Gastrocnemius medialis (tissue), 4 donors: ENCODE measurements at regions not wholly inside any gene's neighbourhood (a gene's known extent, or its start where the extent isn't known, plus 50 kb on each side); places are given as distances from the start of the nearest gene placed in this dataset.

Experiments
- ATAC-seq, 2 donors: fragments of 150-250 bp; one replicate each; pipeline ENCODE4 v1.9.1; 2016
- DNase-seq, 2 donors: peaks; one replicate each; pipeline ENCODE4 v3.0.0-alpha.2; 2019
- H3K27ac ChIP-seq, 4 donors: fragments of 200-600 bp; sonication (generic); 1 replicate in 1 of 4; 2 replicates in 3 of 4; pipeline ENCODE4 v1.5.1; 2016 to 2018; ENCODE audit warnings: mild to moderate bottlenecking in 2 of 4, moderate library complexity in 1 of 4
- H3K27me3 ChIP-seq, 3 donors: fragments of 200-600 bp; sonication (generic) in 2 of 3; 1 replicate in 1 of 3; 2 replicates in 2 of 3; pipeline versions ENCODE4 v1.5.1 to v1.6.0; 2016 to 2019; ENCODE audit warnings: mild to moderate bottlenecking in 1 of 3, moderate library complexity in 1 of 3
- H3K36me3 ChIP-seq, 2 donors: fragments of 200-600 bp; sonication (generic) in 1 of 2; one replicate each; pipeline ENCODE4 v1.5.1; 2017 to 2018
- H3K4me1 ChIP-seq, 2 donors: fragments of 200-600 bp; sonication (generic) in 1 of 2; one replicate each; pipeline ENCODE4 v1.5.1; 2016 to 2017; ENCODE audit warnings: mild to moderate bottlenecking in 2 of 2
- H3K4me3 ChIP-seq, 4 donors: fragments of 200-600 bp; sonication (generic) in 3 of 4; 1 replicate in 1 of 4; 2 replicates in 3 of 4; pipeline ENCODE4 v1.5.1; 2016 to 2019; ENCODE audit warnings: mild to moderate bottlenecking in 2 of 4
- H3K9me3 ChIP-seq, 3 donors: fragments of 200-600 bp; sonication (generic) in 2 of 3; 1 replicate in 1 of 3; 2 replicates in 2 of 3; pipeline ENCODE4 v1.5.1; 2016 to 2019
- CTCF ChIP-seq, 5 experiments: fragments of 450-650 bp in 3 of 5; fragments of 200-600 bp in 2 of 5; sonication (generic) in 2 of 5; IDR thresholded peaks in 4 of 5; conservative IDR thresholded peaks in 1 of 5; 1 replicate in 4 of 5; 2 replicates in 1 of 5; pipeline ENCODE4 v1.5.1; 2016 to 2019; ENCODE audit warnings: antibody characterized with exemption in 5 of 5, mild to moderate bottlenecking in 3 of 5, moderate library complexity in 3 of 5
- POLR2A ChIP-seq, 2 donors: fragments of 450-650 bp; IDR thresholded peaks; one replicate each; pipeline ENCODE4 v1.6.1; 2017; ENCODE audit warnings: antibody characterized with exemption in 2 of 2, mild to moderate bottlenecking in 2 of 2, moderate library complexity in 2 of 2
- in situ Hi-C, 4 donors: fragments of 200-750 bp; cut with MboI; loops; one replicate each; pipeline versions ENCODE4 v1.15.0 to v1.8.0; 2017; ENCODE audit warnings: low sequenced_read_pairs in 4 of 4
- intact Hi-C: fragments of 100-400 bp; cut with DNase I; formaldehyde crosslinking; loops from one replicate; pipeline ENCODE4 v1.15.1; 2023; ENCODE audit warnings: low total_unique reads

GRCh38 chr13:82729401-82729800, 1152.9 kb downstream of the SLITRK1 start:
- no peak for TF ChIP-seq CTCF (IDR thresholded peaks at IDR 0.05 in 4 of 5, conservative IDR thresholded peaks at IDR 0.05 in 1 of 5)
- TF ChIP-seq POLR2A (IDR thresholded peaks at IDR 0.05), result no peak
- no peaks in the 10 kb centered on the region for H3K4me1 ChIP-seq
- H3K27ac ChIP-seq, result no peak overlapping the region
- H3K36me3 ChIP-seq, result no peaks in the 10 kb centered on the region
- DNase-seq (no peak), ATAC-seq (no peak)
- in situ Hi-C loops (no loop called here), intact Hi-C loops (no loop called here)
- H3K27me3 ChIP-seq, result no peaks in the 10 kb centered on the region
- H3K9me3 ChIP-seq, result no peaks in the 10 kb centered on the region
- H3K4me3 ChIP-seq, result no peak overlapping the region

- Histone ChIP-seq H3K36me3 (no peaks in the 10 kb centered on the region), H3K4me3 (no peak overlapping the region), H3K27ac (no peak overlapping the region), H3K4me1 (no peaks in the 10 kb centered on the region), H3K9me3 (no peaks in the 10 kb centered on the region), H3K27me3 (no peaks in the 10 kb centered on the region)
- in situ Hi-C loops, result no loop called here
- no peak for TF ChIP-seq CTCF (IDR thresholded peaks at IDR 0.05 in 4 of 5, conservative IDR thresholded peaks at IDR 0.05 in 1 of 5)
- no peak for TF ChIP-seq POLR2A (IDR thresholded peaks at IDR 0.05)
- no peak for DNase-seq
- intact Hi-C loops, result no loop called here
- ATAC-seq, result no peak
These were observed 1161.3 kb downstream of the SLITRK1 start for GRCh38 chr13:82720986-82721385.

GRCh38 chr13:82719987-82720386, 1162.3 kb downstream of the SLITRK1 start:
- no peak overlapping the region for H3K27ac ChIP-seq
- ATAC-seq (no peak), DNase-seq (no peak)
- H3K9me3 ChIP-seq, result no peaks in the 10 kb centered on the region
- H3K27me3 ChIP-seq, result no peaks in the 10 kb centered on the region
- H3K36me3 ChIP-seq, result no peaks in the 10 kb centered on the region
- no peak overlapping the region for H3K4me3 ChIP-seq
- intact Hi-C loops (no loop called here), in situ Hi-C loops (no loop called here)
- TF ChIP-seq CTCF (IDR thresholded peaks at IDR 0.05 in 4 of 5, conservative IDR thresholded peaks at IDR 0.05 in 1 of 5) (no peak), POLR2A (IDR thresholded peaks at IDR 0.05) (no peak)
- H3K4me1 ChIP-seq, result no peaks in the 10 kb centered on the region

- Histone ChIP-seq H3K4me1 (no peaks in the 10 kb centered on the region), H3K27ac (no peak overlapping the region), H3K27me3 (no peaks in the 10 kb centered on the region), H3K4me3 (no peak overlapping the region), H3K36me3 (no peaks in the 10 kb centered on the region), H3K9me3 (no peaks in the 10 kb centered on the region)
- DNase-seq, result no peak
- no peak for TF ChIP-seq POLR2A (IDR thresholded peaks at IDR 0.05)
- TF ChIP-seq CTCF (IDR thresholded peaks at IDR 0.05 in 4 of 5, conservative IDR thresholded peaks at IDR 0.05 in 1 of 5), result no peak
- ATAC-seq, result no peak
- intact Hi-C loops (no loop called here), in situ Hi-C loops (no loop called here)
These were observed 1165.0 kb downstream of the SLITRK1 start for GRCh38 chr13:82717249-82717648.

- intact Hi-C loops (no loop called here), in situ Hi-C loops (no loop called here)
- Histone ChIP-seq H3K9me3 (no peaks in the 10 kb centered on the region), H3K27ac (no peak overlapping the region), H3K36me3 (no peaks in the 10 kb centered on the region), H3K27me3 (no peaks in the 10 kb centered on the region), H3K4me1 (no peaks in the 10 kb centered on the region), H3K4me3 (no peak overlapping the region)
- no peak for TF ChIP-seq POLR2A (IDR thresholded peaks at IDR 0.05)
- TF ChIP-seq CTCF (IDR thresholded peaks at IDR 0.05 in 4 of 5, conservative IDR thresholded peaks at IDR 0.05 in 1 of 5), result no peak
- no peak for DNase-seq
- no peak for ATAC-seq
These were observed 1168.4 kb downstream of the SLITRK1 start for GRCh38 chr13:82713687-82714405.
